ENCODE measurements at regions not wholly inside any gene's neighbourhood (a gene's known extent, or its start where the extent isn't known, plus 50 kb on each side); places are given as distances from the start of the nearest gene placed in this dataset.
"Not testable (repeated sequence)": the region's sequence is repeated elsewhere in the genome, so short reads cannot be mapped to it uniquely, and the experiment has no call there.

- TF ChIP-seq PRDM15 (CRISPR knock-in tag; IDR thresholded peaks at IDR 0.05): no peak
- no peak for TF ChIP-seq NFYB (CRISPR knock-in tag; conservative IDR thresholded peaks at IDR 0.05; ENCODE audit: low read depth)
Measured at GRCh38 chr2:128670066-128670465, 351.4 kb upstream of the HS6ST1 start (continued).

- CTCF ChIA-PET: interaction anchor here (0.9 to 1.8 kb wide), 2 partner anchors 9 to 27 kb away, joined by 3 to 6 read pairs; no protein-coding TSS in a partner anchor
- DNase-seq (ENCODE audit: low spot score); H3K27me3 Mint-ChIP-seq (ENCODE audit: low read depth); H3K4me3 Mint-ChIP-seq; POLR2A ChIA-PET; H3K4me1 Mint-ChIP-seq; H3K27ac Mint-ChIP-seq; ATAC-seq: not testable (repeated sequence)
- peaks cover 24% of the 10 kb centered on the region for H3K9me3 Mint-ChIP-seq
- peaks cover 17% of the 10 kb centered on the region for H3K36me3 Mint-ChIP-seq
Measured at GRCh38 chr2:128671981-128672757, 353.5 kb upstream of the HS6ST1 start.

GRCh38 chr2:128679680-128680079, 361.0 kb upstream of the HS6ST1 start:
- TF ChIP-seq ZNF121 (CRISPR knock-in tag; IDR thresholded peaks at IDR 0.05): 0 out of 2 replicates have a peak, but pooled peaks have one; percentile 46
- H3K27ac Mint-ChIP-seq; DNase-seq (ENCODE audit: low spot score); H3K4me3 Mint-ChIP-seq; CTCF ChIA-PET; H3K27me3 Mint-ChIP-seq (ENCODE audit: low read depth); POLR2A ChIA-PET; ATAC-seq; H3K9me3 Mint-ChIP-seq; H3K36me3 Mint-ChIP-seq: not testable (repeated sequence)
- peaks cover 30% of the 10 kb centered on the region for H3K4me1 Mint-ChIP-seq

- H3K27me3 Mint-ChIP-seq (ENCODE audit: low read depth): no peaks in the 10 kb centered on the region
- H3K4me1 Mint-ChIP-seq: peaks cover 30% of the 10 kb centered on the region
- H3K9me3 Mint-ChIP-seq: no peaks in the 10 kb centered on the region; the same call in 1 of the 2 replicates
- CTCF ChIA-PET: interaction anchor here (0.6 to 1.5 kb wide), 20 partner anchors 9 to 601 kb away, joined by 3 to 17 read pairs (median 4); no protein-coding TSS in a partner anchor
- no peak overlapping the region for H3K4me3 Mint-ChIP-seq
- H3K36me3 Mint-ChIP-seq: no peaks in the 10 kb centered on the region
- POLR2A ChIA-PET: interaction anchor here (0.7 kb wide), 1 partner anchor 118 kb away, joined by 3 read pairs; no protein-coding TSS in a partner anchor
- TF ChIP-seq ZNF121 (CRISPR knock-in tag; IDR thresholded peaks at IDR 0.05) (peak; percentile 71), MXD4 (CRISPR knock-in tag; IDR thresholded peaks at IDR 0.05; ENCODE audit: borderline replicate concordance) (no peak), ELF4 (CRISPR knock-in tag; IDR thresholded peaks at IDR 0.05; ENCODE audit: low read depth) (no peak), ZNF423 (CRISPR knock-in tag; IDR thresholded peaks at IDR 0.05) (peak; percentile 31; the same call in 1 of the 2 replicates), ZNF317 (CRISPR knock-in tag; IDR thresholded peaks at IDR 0.05; ENCODE audit: borderline replicate concordance, low read depth) (no peak), TEAD1 (CRISPR knock-in tag; IDR thresholded peaks at IDR 0.05) (no peak), NFYB (CRISPR knock-in tag; conservative IDR thresholded peaks at IDR 0.05; ENCODE audit: low read depth) (no peak)
- DNase-seq (ENCODE audit: low spot score): peak; percentile 41
- peak; percentile 87 for ATAC-seq
- H3K27ac Mint-ChIP-seq: no peak overlapping the region
Measured at GRCh38 chr2:128681507-128681906, 362.8 kb upstream of the HS6ST1 start.

GRCh38 chr2:128682266-128682665, 363.6 kb upstream of the HS6ST1 start:
- ATAC-seq (no peak), DNase-seq (ENCODE audit: low spot score) (no peak)
- peaks cover 30% of the 10 kb centered on the region for H3K4me1 Mint-ChIP-seq
- peak overlapping the region; percentile 84 for H3K27ac Mint-ChIP-seq
- H3K4me3 Mint-ChIP-seq: no peak overlapping the region
- ChIA-PET CTCF (interaction anchor here (1.0 to 1.1 kb wide), 2 partner anchors 38 to 449 kb away, joined by 3 read pairs; no protein-coding TSS in a partner anchor), POLR2A (no interaction called here)
- H3K36me3 Mint-ChIP-seq: no peaks in the 10 kb centered on the region
- no peaks in the 10 kb centered on the region for H3K27me3 Mint-ChIP-seq (ENCODE audit: low read depth)
- no peaks in the 10 kb centered on the region; the same call in 1 of the 2 replicates for H3K9me3 Mint-ChIP-seq
- no peak for TF ChIP-seq NFATC4 (CRISPR knock-in tag; IDR thresholded peaks at IDR 0.05)
- TF ChIP-seq OVOL2 (CRISPR knock-in tag; IDR thresholded peaks at IDR 0.05; ENCODE audit: borderline replicate concordance): no peak
- no peak for TF ChIP-seq ZNF671 (CRISPR knock-in tag; IDR thresholded peaks at IDR 0.05)
- no peak for TF ChIP-seq ZNF512 (CRISPR knock-in tag; IDR thresholded peaks at IDR 0.05; ENCODE audit: borderline replicate concordance)
- TF ChIP-seq FOXK1 (CRISPR knock-in tag; IDR thresholded peaks at IDR 0.05): no peak
- TF ChIP-seq CBFB (CRISPR knock-in tag; IDR thresholded peaks at IDR 0.05; ENCODE audit: low read depth): no peak
- no peak for TF ChIP-seq E2F5 (CRISPR knock-in tag; IDR thresholded peaks at IDR 0.05)
- no peak for TF ChIP-seq GABPB1 (CRISPR knock-in tag; IDR thresholded peaks at IDR 0.05)
- no peak for TF ChIP-seq IRF2 (CRISPR knock-in tag; IDR thresholded peaks at IDR 0.05; ENCODE audit: borderline replicate concordance, low read depth)
- TF ChIP-seq TCF7 (CRISPR knock-in tag; IDR thresholded peaks at IDR 0.05; ENCODE audit: low read depth): no peak
- TF ChIP-seq KAT7 (CRISPR knock-in tag; IDR thresholded peaks at IDR 0.05; ENCODE audit: borderline replicate concordance): no peak
